ENCODE measurements at regions not wholly inside any gene's neighbourhood (a gene's known extent, or its start where the extent isn't known, plus 50 kb on each side); places are given as distances from the start of the nearest gene placed in this dataset.

GRCh38 chr21:14300074-14300473, 82.9 kb downstream of the HSPA13 start:
- intact Hi-C loops (cut with DNase I; ENCODE audit: low total_unique reads): loop anchor here (10.0 kb wide), 1 partner anchor 65 kb away; no protein-coding TSS in a partner anchor
- Histone ChIP-seq H3K27ac (no peak overlapping the region), H3K4me3 (no peak overlapping the region), H3K27me3 (replicated peaks in 1 of 7) (no peaks in the 10 kb centered on the region), H3K4me1 (no peaks in the 10 kb centered on the region), H3K9me3 (no peaks in the 10 kb centered on the region), H3K36me3 (no peaks in the 10 kb centered on the region)
- WGBS, 5 donors: 89 to 100% (median 97%) methylated on average over 1 of the region's 1 CpG
- TF ChIP-seq POLR2A (IDR thresholded peaks at IDR 0.05) (no peak), CTCF (IDR thresholded peaks at IDR 0.05 in 8 of 11, conservative IDR thresholded peaks at IDR 0.05 in 3 of 11) (no peak), POLR2AphosphoS5 (IDR thresholded peaks at IDR 0.05) (no peak)
- no peak for DNase-seq

GRCh38 chr21:14290576-14290975, 74.6 kb downstream of the RBM11 start:
- Histone ChIP-seq H3K9me3 (no peaks in the 10 kb centered on the region), H3K27me3 (replicated peaks in 1 of 7) (no peaks in the 10 kb centered on the region), H3K4me1 (no peaks in the 10 kb centered on the region), H3K36me3 (no peaks in the 10 kb centered on the region), H3K4me3 (no peak overlapping the region), H3K27ac (no peak overlapping the region)
- 79 to 95% (median 94%) methylated on average over 4 of the region's 4 CpGs for WGBS, 5 donors
- intact Hi-C loops (cut with DNase I; ENCODE audit: low total_unique reads): no loop called here
- no peak for DNase-seq
- TF ChIP-seq POLR2AphosphoS5 (IDR thresholded peaks at IDR 0.05) (no peak), POLR2A (IDR thresholded peaks at IDR 0.05) (no peak), CTCF (IDR thresholded peaks at IDR 0.05 in 8 of 11, conservative IDR thresholded peaks at IDR 0.05 in 3 of 11) (no peak)

- Histone ChIP-seq H3K4me3 (no peak overlapping the region), H3K27ac (no peak overlapping the region), H3K27me3 (replicated peaks in 1 of 7) (no peaks in the 10 kb centered on the region), H3K4me1 (no peaks in the 10 kb centered on the region), H3K9me3 (no peaks in the 10 kb centered on the region), H3K36me3 (no peaks in the 10 kb centered on the region)
- intact Hi-C loops (cut with DNase I; ENCODE audit: low total_unique reads): no loop called here
- 82 to 90% (median 85%) methylated on average over 3 of the region's 3 CpGs for WGBS, 5 donors
- no peak for DNase-seq
- TF ChIP-seq POLR2AphosphoS5 (IDR thresholded peaks at IDR 0.05) (no peak), POLR2A (IDR thresholded peaks at IDR 0.05) (no peak), CTCF (IDR thresholded peaks at IDR 0.05 in 8 of 11, conservative IDR thresholded peaks at IDR 0.05 in 3 of 11) (no peak)
Observed at GRCh38 chr21:14288922-14289321, 73.0 kb downstream of the RBM11 start.

GRCh38 chr21:14285147-14285761, 69.3 kb downstream of the RBM11 start:
- WGBS, 5 donors: 81 to 89% (median 85%) methylated on average over 2 of the region's 2 CpGs
- no peak for DNase-seq
- Histone ChIP-seq H3K4me1 (no peaks in the 10 kb centered on the region), H3K4me3 (no peak overlapping the region), H3K36me3 (no peaks in the 10 kb centered on the region), H3K9me3 (no peaks in the 10 kb centered on the region), H3K27me3 (replicated peaks in 1 of 7) (peaks cover 0 to 9% (median 0%) of the 10 kb centered on the region in 7 donors), H3K27ac (no peak overlapping the region)
- intact Hi-C loops (cut with DNase I; ENCODE audit: low total_unique reads): no loop called here
- TF ChIP-seq POLR2AphosphoS5 (IDR thresholded peaks at IDR 0.05) (no peak), CTCF (IDR thresholded peaks at IDR 0.05 in 8 of 11, conservative IDR thresholded peaks at IDR 0.05 in 3 of 11) (no peak), POLR2A (IDR thresholded peaks at IDR 0.05) (no peak)
